H1 (cell line): ENCODE measurements at regions not wholly inside any gene's neighbourhood (a gene's known extent, or its start where the extent isn't known, plus 50 kb on each side); places are given as distances from the start of the nearest gene placed in this dataset.

Source experiments
- CTCF ChIA-PET: fragments of 300-600 bp; sonication (Branson Sonifier 250); formaldehyde crosslinking; loops from one replicate; lab custom pipeline; 2021; ENCODE audit not compliant: partially characterized antibody; lab: Charles Lee
- POLR2A ChIA-PET: fragments of 300-600 bp; sonication (Branson Sonifier 250); formaldehyde crosslinking; loops from one replicate; lab custom pipeline; 2021; ENCODE audit warnings: inconsistent platforms; ENCODE audit not compliant: partially characterized antibody; lab: Charles Lee
- DNase-seq, 2 experiments: peaks; one replicate each; pipeline versions ENCODE4 v3.0.0 to v3.0.0-alpha.2; 2010 to 2022; ENCODE audit warnings: low spot score in 2 of 2, low read depth in 1 of 2, mixed read lengths in 1 of 2
- FAIRE-seq: peaks from 2 replicates; lab custom pipeline; 2011; peaks lifted over from hg19 to GRCh38; lab: Jason Lieb, UNC
- H2AFZ ChIP-seq: 2 replicates; pipeline ENCODE4 v1.8.1; 2012; ENCODE audit warnings: low read length, inconsistent platforms
- H2AK5ac ChIP-seq: 2 replicates; pipeline ENCODE4 v1.6.1; 2013; ENCODE audit warnings: low read depth, low read length
- H2BK120ac ChIP-seq: replicated peaks from 2 replicates; pipeline ENCODE3; 2013; ENCODE audit warnings: low read depth, low read length, inconsistent platforms
- H2BK12ac ChIP-seq: 2 replicates; pipeline ENCODE4 v1.6.1; 2013; ENCODE audit warnings: low read depth, low read length
- H2BK15ac ChIP-seq: 2 replicates; pipeline ENCODE4 v1.6.1; 2013; ENCODE audit warnings: low read length
- H2BK20ac ChIP-seq: 2 replicates; pipeline ENCODE4 v1.6.1; 2013; ENCODE audit warnings: low read length
- H2BK5ac ChIP-seq: 2 replicates; pipeline ENCODE4 v1.6.1; 2013; ENCODE audit warnings: low read depth, low read length
- H3K14ac ChIP-seq: 2 replicates; pipeline ENCODE4 v1.6.1; 2013; ENCODE audit warnings: inconsistent platforms; ENCODE audit not compliant: insufficient read length
- H3K18ac ChIP-seq: 2 replicates; pipeline ENCODE4 v1.6.1; 2013; ENCODE audit warnings: low read length; ENCODE audit errors: extremely low read depth
- H3K23ac ChIP-seq: 2 replicates; pipeline ENCODE4 v1.6.1; 2013; ENCODE audit warnings: inconsistent platforms; ENCODE audit not compliant: insufficient read length
- H3K23me2 ChIP-seq: 2 replicates; pipeline ENCODE4 v1.6.1; 2013; ENCODE audit warnings: low read depth, low read length
- H3K27ac ChIP-seq: 2 replicates; pipeline ENCODE4 v1.6.1; 2011; ENCODE audit warnings: low read depth, low read length, inconsistent platforms
- H3K27me3 ChIP-seq, 4 experiments: replicated peaks in 1 of 4; 1 replicate in 1 of 4; 2 replicates in 3 of 4; pipeline versions ENCODE4 v1.6.1 to v1.8.1; 2011 to 2013; ENCODE audit warnings: low read length in 3 of 4, mild to moderate bottlenecking in 3 of 4, inconsistent platforms in 2 of 4, mixed read lengths in 2 of 4, moderate library complexity in 1 of 4; ENCODE audit not compliant: control insufficient read depth in 3 of 4, insufficient read depth in 3 of 4; ENCODE audit errors: extremely low read depth in 1 of 4
- H3K36me3 ChIP-seq, 4 experiments: 2 replicates each; pipeline versions ENCODE4 v1.6.1 to v1.8.1; 2011 to 2013; ENCODE audit warnings: mild to moderate bottlenecking in 4 of 4, low read length in 3 of 4, moderate library complexity in 2 of 4, control low read depth in 1 of 4, inconsistent platforms in 1 of 4; ENCODE audit not compliant: insufficient read depth in 4 of 4, control insufficient read depth in 2 of 4
- H3K4ac ChIP-seq: replicated peaks from 2 replicates; pipeline ENCODE3; 2013; ENCODE audit warnings: low read length, low read depth, mixed read lengths, inconsistent platforms; ENCODE audit not compliant: insufficient read length
- H3K4me1 ChIP-seq, 4 experiments: replicated peaks in 1 of 4; 1 replicate in 1 of 4; 2 replicates in 3 of 4; pipeline versions ENCODE4 v1.6.1 to v1.8.1; 2011 to 2013; ENCODE audit warnings: low read length in 3 of 4, inconsistent platforms in 2 of 4, mixed read lengths in 1 of 4; ENCODE audit not compliant: insufficient read depth in 4 of 4, control insufficient read depth in 3 of 4
- H3K4me2 ChIP-seq, 2 experiments: 2 replicates each; pipeline versions ENCODE4 v1.6.1 to v1.8.1; 2011 to 2013; ENCODE audit warnings: low read depth in 2 of 2, low read length in 2 of 2, control low read depth in 1 of 2, inconsistent platforms in 1 of 2, mild to moderate bottlenecking in 1 of 2; ENCODE audit not compliant: insufficient read depth in 1 of 2
- H3K4me3 ChIP-seq, 4 experiments: fragments of 200-600, 300-600 bp in 1 of 4; sonication (generic), shearing (Covaris generic), sonication (Bioruptor Twin) in 1 of 4; 2 replicates each; pipeline versions ENCODE4 v1.5.1 to v1.8.1; 2011 to 2016; ENCODE audit warnings: low read length in 4 of 4, low read depth in 3 of 4, control low read depth in 2 of 4, inconsistent platforms in 2 of 4, mild to moderate bottlenecking in 2 of 4, mixed read lengths in 1 of 4, moderate library complexity in 1 of 4; ENCODE audit not compliant: insufficient read depth in 2 of 4; ENCODE audit errors: extremely low read depth in 1 of 4
- H3K56ac ChIP-seq: replicated peaks from 2 replicates; pipeline ENCODE3; 2013; ENCODE audit warnings: low read depth, mild to moderate bottlenecking, mixed read lengths, low read length, inconsistent platforms; ENCODE audit not compliant: insufficient read length
- H3K79me1 ChIP-seq: 2 replicates; pipeline ENCODE4 v1.6.1; 2013; ENCODE audit warnings: low read depth, low read length, control low read depth
- H3K79me2 ChIP-seq, 2 experiments: 2 replicates each; pipeline versions ENCODE4 v1.6.1 to v1.8.1; 2012 to 2013; ENCODE audit warnings: low read length in 2 of 2, mild to moderate bottlenecking in 2 of 2, inconsistent platforms in 1 of 2; ENCODE audit not compliant: insufficient read depth in 2 of 2, control insufficient read depth in 1 of 2
- H3K9ac ChIP-seq, 4 experiments: replicated peaks in 1 of 4; 1 replicate in 1 of 4; 2 replicates in 3 of 4; pipeline versions ENCODE4 v1.6.1 to v1.8.1; 2011 to 2013; ENCODE audit warnings: low read depth in 3 of 4, low read length in 3 of 4, control low read depth in 2 of 4, mild to moderate bottlenecking in 2 of 4, moderate library complexity in 2 of 4, inconsistent platforms in 1 of 4; ENCODE audit errors: extremely low read depth in 1 of 4
- H3K9me3 ChIP-seq, 2 experiments: 2 replicates each; pipeline versions ENCODE4 v1.6.1 to v1.8.1; 2012 to 2013; ENCODE audit warnings: mild to moderate bottlenecking in 2 of 2, moderate library complexity in 2 of 2, control low read depth in 1 of 2, inconsistent platforms in 1 of 2, low read depth in 1 of 2, low read length in 1 of 2, mixed read lengths in 1 of 2; ENCODE audit not compliant: insufficient read depth in 2 of 2
- H4K20me1 ChIP-seq, 2 experiments: replicated peaks in 1 of 2; 2 replicates each; pipeline versions ENCODE3 to v1.8.1; 2011 to 2013; ENCODE audit warnings: inconsistent platforms in 2 of 2, low read length in 2 of 2, mild to moderate bottlenecking in 1 of 2; ENCODE audit not compliant: insufficient read depth in 2 of 2, control insufficient read depth in 1 of 2
- H4K5ac ChIP-seq: 2 replicates; pipeline ENCODE4 v1.6.1; 2013; ENCODE audit warnings: low read length, low read depth, mixed read lengths, inconsistent platforms; ENCODE audit not compliant: insufficient read length
- H4K8ac ChIP-seq: 2 replicates; pipeline ENCODE4 v1.8.0; 2013; ENCODE audit warnings: mild to moderate bottlenecking, moderate library complexity, low read length, inconsistent platforms; ENCODE audit not compliant: insufficient read depth; ENCODE audit errors: extremely low read depth
- H4K91ac ChIP-seq: replicated peaks from 2 replicates; pipeline ENCODE3; 2013; ENCODE audit warnings: low read length, mixed read lengths, inconsistent platforms; ENCODE audit not compliant: insufficient read length
- ATF3 ChIP-seq: IDR thresholded peaks from 2 replicates; pipeline ENCODE4 v1.6.1; 2011; ENCODE audit warnings: low read depth, mild to moderate bottlenecking, low read length; ENCODE audit not compliant: insufficient read depth
- CHD1 ChIP-seq: IDR thresholded peaks from 2 replicates; pipeline ENCODE4 v1.6.1; 2012; ENCODE audit warnings: low read depth, low read length, improper control_type of control experiment
- CREB1 ChIP-seq: IDR thresholded peaks from 2 replicates; pipeline ENCODE4 v1.6.1; 2012; ENCODE audit warnings: inconsistent platforms
- CTBP2 ChIP-seq: IDR thresholded peaks from 2 replicates; pipeline ENCODE4 v1.7.0; 2011; ENCODE audit warnings: borderline replicate concordance, mild to moderate bottlenecking, moderate library complexity, mixed read lengths, low read length; ENCODE audit not compliant: insufficient read depth, insufficient read length
- FOSL1 ChIP-seq: IDR thresholded peaks from 2 replicates; pipeline ENCODE4 v1.6.1; 2011; ENCODE audit warnings: mild to moderate bottlenecking, low read depth, low read length, moderate library complexity; ENCODE audit not compliant: insufficient read depth
- GABPA ChIP-seq: IDR thresholded peaks from 2 replicates; pipeline ENCODE4 v1.6.1; 2011; ENCODE audit warnings: mild to moderate bottlenecking, low read length, moderate library complexity, borderline replicate concordance; ENCODE audit not compliant: insufficient read depth
- KDM1A ChIP-seq: fragments of 200-600, 300-600 bp; sonication (generic); IDR thresholded peaks from 2 replicates; pipeline ENCODE4 v1.7.1; 2016; ENCODE audit warnings: mild to moderate bottlenecking, low read length, borderline replicate concordance
- PHF8 ChIP-seq: fragments of 200-600 bp; sonication (generic); conservative IDR thresholded peaks from 2 replicates; pipeline ENCODE4 v1.7.1; 2012; ENCODE audit warnings: low read depth, mild to moderate bottlenecking, inconsistent platforms, low read length, moderate library complexity
- RAD21 ChIP-seq, 2 experiments: IDR thresholded peaks in 1 of 2; conservative IDR thresholded peaks in 1 of 2; 2 replicates each; pipeline ENCODE4 v1.6.1; 2011; ENCODE audit warnings: low read depth in 2 of 2, low read length in 2 of 2, improper control_type of control experiment in 1 of 2, inconsistent platforms in 1 of 2, mild to moderate bottlenecking in 1 of 2, moderate library complexity in 1 of 2
- SIX5 ChIP-seq: IDR thresholded peaks from 2 replicates; pipeline ENCODE4 v1.6.1; 2011; ENCODE audit warnings: mild to moderate bottlenecking, low read depth, low read length
- YY1 ChIP-seq: IDR thresholded peaks from 2 replicates; pipeline ENCODE4 v1.6.1; 2011; ENCODE audit warnings: low read depth, mild to moderate bottlenecking, low read length
- ZNF274 ChIP-seq: IDR thresholded peaks from 2 replicates; pipeline ENCODE4 v1.7.0; 2012; ENCODE audit warnings: low read length, borderline replicate concordance; ENCODE audit errors: extremely low read depth
- WGBS, 2 experiments: shearing (Covaris generic) in 1 of 2; methylation state at CpG; one replicate each; pipeline versions ENCODE4 v1.1.6 to v1.1.7; 2013 to 2015; ENCODE audit warnings: low lambda C conversion rate in 2 of 2, mixed read lengths in 2 of 2, inconsistent platforms in 1 of 2, low coverage in 1 of 2, missing lambda C conversion rate in 1 of 2; ENCODE audit not compliant: insufficient replicate concordance in 2 of 2, insufficient coverage in 1 of 2, insufficient read length in 1 of 2; ENCODE audit errors: extremely low coverage in 1 of 2, missing lambda C conversion rate in 1 of 2; 5-methylcytosine and 5-hydroxymethylcytosine counted together
- TF ChIP-seq, protein P1 (sequence below): IDR thresholded peaks from 2 replicates; pipeline ENCODE4 v1.6.1; 2012; ENCODE audit warnings: low read length, inconsistent platforms

- Histone ChIP-seq H3K27me3 (no peaks in the 10 kb centered on the region), H3K9ac (no peak overlapping the region), H2AK5ac (no peak overlapping the region), H2AFZ (no peak overlapping the region), H3K56ac (no peak overlapping the region), H4K91ac (no peak overlapping the region), H3K27ac (no peak overlapping the region), H4K20me1 (no peaks in the 10 kb centered on the region), H3K23me2 (no peaks in the 10 kb centered on the region), H2BK12ac (no peak overlapping the region), H3K4me3 (no peak overlapping the region), H3K79me1 (no peaks in the 10 kb centered on the region), H4K5ac (no peak overlapping the region), H3K4me1 (no peaks in the 10 kb centered on the region), H2BK20ac (no peak overlapping the region), H3K36me3 (no peaks in the 10 kb centered on the region), H3K79me2 (no peaks in the 10 kb centered on the region), H2BK5ac (no peak overlapping the region), H2BK15ac (no peak overlapping the region), H3K18ac (no peak overlapping the region), H3K9me3 (no peaks in the 10 kb centered on the region), H3K4me2 (no peak overlapping the region), H3K14ac (no peak overlapping the region), H3K23ac (no peak overlapping the region), H4K8ac (no peak overlapping the region), H2BK120ac (no peak overlapping the region), H3K4ac (no peak overlapping the region)
- FAIRE-seq (no peak), DNase-seq (no peak)
- CTCF ChIA-PET: no interaction called here
- POLR2A ChIA-PET: no interaction called here
- 95% methylated on average over 5 of the region's 5 CpGs; no CpG with 5 or more reads in 1 of the 2 experiments for WGBS, 2 experiments
- TF ChIP-seq KDM1A (no peak), CHD1 (no peak), ZNF274 (no peak), RAD21 (IDR thresholded peaks at IDR 0.05 in 1 of 2, conservative IDR thresholded peaks at IDR 0.05 in 1 of 2; ENCODE audit: low read depth in 2 of 2, low read length in 2 of 2) (no peak), CREB1 (no peak), ATF3 (no peak), PHF8 (no peak), YY1 (no peak), CTBP2 (no peak), FOSL1 (no peak), GABPA (no peak), SIX5 (no peak)
- TF ChIP-seq, protein P1, sequence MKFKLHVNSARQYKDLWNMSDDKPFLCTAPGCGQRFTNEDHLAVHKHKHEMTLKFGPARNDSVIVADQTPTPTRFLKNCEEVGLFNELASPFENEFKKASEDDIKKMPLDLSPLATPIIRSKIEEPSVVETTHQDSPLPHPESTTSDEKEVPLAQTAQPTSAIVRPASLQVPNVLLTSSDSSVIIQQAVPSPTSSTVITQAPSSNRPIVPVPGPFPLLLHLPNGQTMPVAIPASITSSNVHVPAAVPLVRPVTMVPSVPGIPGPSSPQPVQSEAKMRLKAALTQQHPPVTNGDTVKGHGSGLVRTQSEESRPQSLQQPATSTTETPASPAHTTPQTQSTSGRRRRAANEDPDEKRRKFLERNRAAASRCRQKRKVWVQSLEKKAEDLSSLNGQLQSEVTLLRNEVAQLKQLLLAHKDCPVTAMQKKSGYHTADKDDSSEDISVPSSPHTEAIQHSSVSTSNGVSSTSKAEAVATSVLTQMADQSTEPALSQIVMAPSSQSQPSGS: no peak
Measured at GRCh38 chr9:25573281-25573680, 105.0 kb downstream of the TUSC1 start.
